Endothelial cell of umbilical vein (primary cell): ENCODE measurements at regions not wholly inside any gene's neighbourhood (a gene's known extent, or its start where the extent isn't known, plus 50 kb on each side); places are given as distances from the start of the nearest gene placed in this dataset.
A peak's percentile ranks its signal among the peaks of the same experiment; 100 is the strongest.

Experiments
- EZH2 ChIP-seq: IDR thresholded peaks from 2 replicates; pipeline ENCODE4 v1.6.1; 2012; ENCODE audit warnings: borderline replicate concordance, low read depth, mild to moderate bottlenecking, moderate library complexity, low read length, inconsistent platforms; ENCODE audit not compliant: severe bottlenecking
- POLR2A ChIP-seq: IDR thresholded peaks from 2 replicates; pipeline ENCODE4 v1.6.1; 2012; ENCODE audit warnings: low read depth, mild to moderate bottlenecking, control low read depth, low read length
- POLR2AphosphoS5 ChIP-seq: IDR thresholded peaks from 2 replicates; pipeline ENCODE4 v1.6.1; 2012; ENCODE audit warnings: low read depth, mild to moderate bottlenecking, control low read depth, low read length, moderate library complexity; ENCODE audit not compliant: insufficient read depth
- TF ChIP-seq, protein P1 (sequence below), 2 donors: IDR thresholded peaks; 1 replicate in 1 of 2; 2 replicates in 1 of 2; pipeline ENCODE4 v1.5.1; 2011; ENCODE audit warnings: low read length in 2 of 2, mild to moderate bottlenecking in 2 of 2, moderate library complexity in 2 of 2, control low read depth in 1 of 2, inconsistent platforms in 1 of 2, low read depth in 1 of 2; ENCODE audit not compliant: insufficient read depth in 1 of 2; ENCODE audit errors: extremely low read depth in 1 of 2

DNA sequence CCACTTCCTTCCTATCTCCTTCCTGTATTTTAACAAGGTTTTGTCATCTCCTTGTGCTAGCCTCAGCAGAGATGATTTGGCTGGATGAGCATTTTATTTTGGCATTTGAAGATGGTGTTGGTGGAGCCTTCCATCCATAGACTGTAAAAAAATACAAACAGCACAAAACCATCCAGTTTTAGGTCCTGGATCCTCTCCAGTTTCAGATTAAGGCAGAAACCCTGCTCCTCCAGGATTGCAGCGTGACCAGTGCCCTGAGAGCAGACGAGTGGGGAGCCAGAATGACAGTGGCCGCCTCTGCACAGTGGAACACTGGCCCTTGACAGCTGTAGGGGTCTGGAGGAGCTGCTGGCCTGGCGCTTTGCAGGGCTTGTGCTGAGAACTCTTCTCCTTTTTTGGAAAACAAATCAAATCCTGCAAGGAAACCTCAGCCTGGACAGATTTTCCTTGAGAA, 72.2 kb upstream of the GADD45A start:
- TF ChIP-seq EZH2 (no peak), POLR2A (no peak), POLR2AphosphoS5 (peak; percentile 30)
- TF ChIP-seq, protein P1, sequence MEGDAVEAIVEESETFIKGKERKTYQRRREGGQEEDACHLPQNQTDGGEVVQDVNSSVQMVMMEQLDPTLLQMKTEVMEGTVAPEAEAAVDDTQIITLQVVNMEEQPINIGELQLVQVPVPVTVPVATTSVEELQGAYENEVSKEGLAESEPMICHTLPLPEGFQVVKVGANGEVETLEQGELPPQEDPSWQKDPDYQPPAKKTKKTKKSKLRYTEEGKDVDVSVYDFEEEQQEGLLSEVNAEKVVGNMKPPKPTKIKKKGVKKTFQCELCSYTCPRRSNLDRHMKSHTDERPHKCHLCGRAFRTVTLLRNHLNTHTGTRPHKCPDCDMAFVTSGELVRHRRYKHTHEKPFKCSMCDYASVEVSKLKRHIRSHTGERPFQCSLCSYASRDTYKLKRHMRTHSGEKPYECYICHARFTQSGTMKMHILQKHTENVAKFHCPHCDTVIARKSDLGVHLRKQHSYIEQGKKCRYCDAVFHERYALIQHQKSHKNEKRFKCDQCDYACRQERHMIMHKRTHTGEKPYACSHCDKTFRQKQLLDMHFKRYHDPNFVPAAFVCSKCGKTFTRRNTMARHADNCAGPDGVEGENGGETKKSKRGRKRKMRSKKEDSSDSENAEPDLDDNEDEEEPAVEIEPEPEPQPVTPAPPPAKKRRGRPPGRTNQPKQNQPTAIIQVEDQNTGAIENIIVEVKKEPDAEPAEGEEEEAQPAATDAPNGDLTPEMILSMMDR (IDR thresholded peaks at IDR 0.05; ENCODE audit: extremely low read depth in 1 of 2, insufficient read depth in 1 of 2, low read depth in 1 of 2, low read length in 2 of 2), result no peak
